HG03521 (cell line): ENCODE measurements at regions not wholly inside any gene's neighbourhood (a gene's known extent, or its start where the extent isn't known, plus 50 kb on each side); places are given as distances from the start of the nearest gene placed in this dataset.
"Not testable (repeated sequence)": the region's sequence is repeated elsewhere in the genome, so short reads cannot be mapped to it uniquely, and the experiment has no call there.

Experiments
- ATAC-seq: cut with Tn5 transposase; IDR thresholded peaks from one replicate; pipeline ENCODE4 v1.9.1; 2021; ENCODE audit warnings: mild to moderate bottlenecking, moderate library complexity; ENCODE audit not compliant: unreplicated experiment

- not testable (repeated sequence) for ATAC-seq
Measured at GRCh38 chr5:164251781-164252180, 746.4 kb downstream of the MAT2B start.

DNA sequence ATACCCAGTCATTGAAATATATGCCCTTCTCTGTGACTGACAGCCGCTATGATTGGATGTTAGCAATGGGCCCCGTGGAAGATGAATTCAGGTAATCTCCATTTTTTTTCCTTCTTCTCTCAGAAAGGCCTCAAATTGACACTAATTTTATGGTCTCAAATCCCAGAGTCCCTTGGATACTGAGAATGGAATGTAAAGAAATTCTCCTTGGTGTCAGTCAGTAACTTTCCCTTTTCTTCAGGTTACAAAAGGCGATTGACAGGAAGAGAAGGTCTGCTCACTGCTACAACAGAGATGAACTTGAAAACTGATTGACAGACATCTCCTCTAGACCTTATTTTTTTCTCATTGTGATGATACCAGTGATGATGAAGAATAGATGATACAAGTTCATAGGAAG lies 748.3 kb downstream of the MAT2B start:
- no peak for ATAC-seq

- no peak for ATAC-seq
Measured at GRCh38 chr5:164255598-164256213, 750.3 kb downstream of the MAT2B start.

- ATAC-seq: no peak
Measured at GRCh38 chr5:164256351-164256750, 750.9 kb downstream of the MAT2B start.

- ATAC-seq: no peak
Measured at GRCh38 chr5:164256954-164257353, 751.5 kb downstream of the MAT2B start.

GRCh38 chr5:164265566-164265965 lies 760.1 kb downstream of the MAT2B start:
- ATAC-seq: no peak

- ATAC-seq: no peak
Measured at GRCh38 chr5:164266571-164266970, 761.2 kb downstream of the MAT2B start.

GRCh38 chr5:164277720-164278119 lies 772.3 kb downstream of the MAT2B start:
- peak; percentile 46 for ATAC-seq

GRCh38 chr5:164289526-164289925 lies 784.1 kb downstream of the MAT2B start:
- no peak for ATAC-seq

GRCh38 chr5:164296603-164297080 lies 791.2 kb downstream of the MAT2B start:
- ATAC-seq: no peak

DNA sequence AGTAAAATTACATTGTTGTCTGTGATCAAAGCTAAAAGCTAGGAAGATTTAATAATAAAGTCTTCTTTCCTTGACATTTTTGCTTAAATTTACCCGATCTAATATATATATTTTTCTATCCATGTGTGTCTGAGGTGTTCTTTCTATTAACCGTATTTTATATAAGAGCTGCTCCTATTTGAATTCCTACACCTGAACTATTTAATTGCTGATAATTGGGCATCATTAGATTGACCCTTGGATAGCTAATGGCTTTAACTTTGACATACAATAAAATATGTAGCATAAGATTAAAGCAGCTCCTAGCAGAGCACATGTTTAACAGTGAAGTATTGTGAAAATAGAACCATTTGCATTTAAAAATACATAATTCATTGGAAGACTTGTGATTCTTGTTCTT lies 792.7 kb downstream of the MAT2B start:
- no peak for ATAC-seq

GRCh38 chr5:164300295-164300694 lies 794.9 kb downstream of the MAT2B start:
- ATAC-seq: no peak

DNA sequence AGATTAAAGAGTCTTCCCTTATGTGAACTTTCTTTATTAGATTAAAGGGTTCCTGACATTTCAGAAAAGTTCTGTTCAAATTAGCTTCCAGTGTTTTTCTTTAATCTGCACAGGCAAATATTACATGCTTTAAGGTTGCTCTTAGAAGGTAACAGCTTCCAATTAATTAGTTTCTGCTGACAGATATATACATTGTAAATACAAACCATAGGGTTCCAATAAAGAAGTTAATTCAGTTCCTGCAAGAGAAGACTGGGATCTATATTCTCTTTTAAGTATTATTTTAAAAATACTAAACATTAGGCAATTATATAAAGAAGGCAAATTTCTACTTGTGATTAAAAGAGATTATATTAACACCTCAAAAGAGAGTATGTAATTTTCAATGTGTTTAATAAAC lies 795.7 kb downstream of the MAT2B start:
- ATAC-seq: no peak

DNA sequence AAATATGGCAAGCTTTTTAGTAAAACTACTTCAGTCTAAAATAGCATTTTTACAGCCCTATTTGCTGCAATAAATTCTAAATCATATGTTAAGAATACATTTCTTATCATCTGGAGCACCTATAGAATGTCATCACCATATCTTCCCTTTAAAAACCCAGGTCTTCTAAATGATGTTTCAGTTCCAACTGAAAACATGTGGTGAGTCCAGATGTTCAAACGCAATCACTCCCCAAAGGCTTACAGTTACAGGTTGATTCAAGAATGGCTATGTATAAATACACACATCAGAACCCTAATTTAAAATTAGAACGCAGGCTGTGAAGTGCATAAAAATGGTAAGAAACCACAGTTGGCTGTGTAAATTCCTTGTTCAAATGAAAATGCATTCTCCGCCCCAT lies 796.3 kb downstream of the MAT2B start:
- no peak for ATAC-seq

- no peak for ATAC-seq
Measured at GRCh38 chr5:164302533-164303235, 797.3 kb downstream of the MAT2B start.

DNA sequence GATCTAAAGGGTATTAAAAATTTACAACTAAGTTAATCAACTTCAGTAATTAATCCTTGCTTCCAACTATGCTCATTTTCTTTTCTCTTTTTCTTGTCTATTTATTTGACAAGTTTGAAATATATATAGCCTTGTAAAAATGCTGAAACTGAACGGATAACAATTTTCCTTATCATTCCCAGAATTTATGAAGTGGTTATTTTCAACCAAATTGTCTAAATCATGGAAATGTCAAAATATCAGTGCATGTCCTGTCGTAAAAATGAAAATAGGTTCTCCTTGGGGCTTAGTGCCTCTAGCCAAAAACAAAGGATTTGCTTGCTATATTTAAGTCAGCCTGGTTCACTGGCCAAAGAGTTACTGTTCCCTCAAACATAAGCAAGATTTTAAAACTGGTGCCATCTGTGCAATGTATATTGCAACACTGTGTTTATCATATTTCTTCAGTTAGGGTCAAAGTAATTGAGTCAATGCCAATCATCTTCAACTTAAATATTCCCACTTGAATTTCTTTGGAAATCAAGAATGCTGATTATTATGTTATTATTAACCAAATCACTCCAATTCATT lies 798.3 kb downstream of the MAT2B start:
- ATAC-seq: no peak

- ATAC-seq: no peak
Measured at GRCh38 chr5:164306662-164307061, 801.2 kb downstream of the MAT2B start.

- no peak for ATAC-seq
Measured at GRCh38 chr5:164312801-164313200, 807.4 kb downstream of the MAT2B start.

DNA sequence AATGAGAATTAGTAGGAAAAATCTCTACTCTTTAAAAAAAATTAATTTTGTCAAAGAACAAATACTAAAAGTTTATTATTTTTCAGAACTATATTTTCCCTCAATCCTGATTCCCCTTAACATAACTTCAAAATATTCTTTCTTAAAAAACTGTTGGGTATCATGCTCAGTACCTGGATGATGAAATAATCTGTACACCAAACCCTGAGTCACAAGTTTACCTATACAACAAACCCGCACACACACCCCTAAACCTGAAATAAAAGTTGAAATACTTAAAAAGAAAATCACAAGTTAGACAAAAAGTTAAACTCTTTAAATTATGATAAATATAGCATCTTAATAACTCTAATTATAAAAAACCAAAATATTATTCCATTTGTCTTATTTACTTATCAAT lies 812.3 kb downstream of the MAT2B start:
- no peak for ATAC-seq

DNA sequence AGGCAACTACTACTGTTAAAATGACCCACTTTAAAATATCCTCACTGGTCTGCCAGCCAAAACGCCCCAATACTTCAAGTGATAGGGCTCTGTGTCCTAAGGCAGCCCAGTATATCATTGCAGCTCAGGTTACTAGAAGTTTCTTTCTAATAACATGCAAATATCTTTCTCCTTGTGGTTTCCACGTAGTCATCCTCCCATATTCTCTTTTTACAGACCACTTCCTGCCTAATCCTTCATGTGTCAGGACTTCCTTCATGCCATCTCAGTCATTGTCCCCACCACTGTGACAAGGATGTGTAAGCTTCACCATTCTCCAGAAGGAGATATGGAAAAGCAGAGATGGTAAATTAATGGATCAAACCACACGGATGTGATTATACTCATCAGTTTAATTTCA lies 813.7 kb downstream of the MAT2B start:
- ATAC-seq: no peak

GRCh38 chr5:164324239-164324638 lies 818.8 kb downstream of the MAT2B start:
- ATAC-seq: no peak

GRCh38 chr5:164326219-164326618 lies 820.8 kb downstream of the MAT2B start:
- ATAC-seq: no peak
